Transverse colon (tissue), 4 donors: ENCODE measurements at regions not wholly inside any gene's neighbourhood (a gene's known extent, or its start where the extent isn't known, plus 50 kb on each side); places are given as distances from the start of the nearest gene placed in this dataset.

Experiments
- DNase-seq: peaks from one replicate; pipeline ENCODE4 v3.0.0-alpha.2; 2019
- H3K27ac ChIP-seq, 4 donors: fragments of 200-600 bp; sonication (generic); 2 replicates each; pipeline ENCODE4 v1.5.1; 2016 to 2018; ENCODE audit warnings: inconsistent platforms in 4 of 4
- H3K27me3 ChIP-seq: fragments of 200-600 bp; sonication (generic); 2 replicates; pipeline ENCODE4 v1.5.1; 2017; ENCODE audit warnings: inconsistent platforms
- H3K36me3 ChIP-seq, 4 donors: fragments of 200-600 bp; sonication (generic); 2 replicates each; pipeline ENCODE4 v1.5.1; 2017 to 2019; ENCODE audit warnings: inconsistent platforms in 4 of 4
- H3K4me1 ChIP-seq, 4 donors: fragments of 200-600 bp; sonication (generic); 2 replicates each; pipeline ENCODE4 v1.5.1; 2017 to 2020; ENCODE audit warnings: inconsistent platforms in 4 of 4
- H3K4me3 ChIP-seq, 4 donors: fragments of 200-600 bp; sonication (generic); 1 replicate in 1 of 4; 2 replicates in 3 of 4; pipeline versions ENCODE4 v1.5.1 to v1.6.1; 2017 to 2019; ENCODE audit warnings: inconsistent platforms in 4 of 4
- H3K9me3 ChIP-seq, 2 donors: fragments of 200-600 bp; sonication (generic); 2 replicates each; pipeline ENCODE4 v1.5.1; 2017 to 2019; ENCODE audit warnings: inconsistent platforms in 2 of 2
- EP300 ChIP-seq: sonication (generic); formaldehyde crosslinking; IDR thresholded peaks from one replicate; pipeline ENCODE4 v1.6.1; 2017; ENCODE audit warnings: antibody characterized with exemption, low read depth
- POLR2A ChIP-seq: fragments of 450-650 bp; IDR thresholded peaks from one replicate; pipeline ENCODE4 v1.6.1; 2016; ENCODE audit warnings: antibody characterized with exemption, mild to moderate bottlenecking, moderate library complexity
- POLR2AphosphoS5 ChIP-seq, 3 donors: sonication (generic); formaldehyde crosslinking; IDR thresholded peaks; one replicate each; pipeline ENCODE4 v1.6.1; 2016; ENCODE audit warnings: antibody characterized with exemption in 3 of 3
- WGBS, 2 donors: methylation state at CpG; one replicate each; pipeline ENCODE4 v1.1.5; 2018; ENCODE audit warnings: low coverage in 1 of 2; 5-methylcytosine and 5-hydroxymethylcytosine counted together
- in situ Hi-C, 4 donors: fragments of 200-750 bp; cut with MboI; loops; one replicate each; pipeline versions ENCODE4 v1.15.0 to v1.15.1; 2017; ENCODE audit warnings: low sequenced_read_pairs in 3 of 4, low pct_ligation_motif_present in 1 of 4, low pct_unique_long_range_greater_than_20kb in 1 of 4
- intact Hi-C: fragments of 100-400 bp; cut with DNase I; formaldehyde crosslinking; loops from one replicate; pipeline ENCODE4 v1.15.1; 2023; ENCODE audit warnings: low total_unique reads
- TF ChIP-seq, protein P1 (sequence below), 5 experiments: fragments of 200-600 bp in 3 of 5; fragments of 450-650 bp in 2 of 5; sonication (generic) in 3 of 5; IDR thresholded peaks; 1 replicate in 2 of 5; 2 replicates in 3 of 5; pipeline ENCODE4 v1.5.1; 2016 to 2017; ENCODE audit warnings: antibody characterized with exemption in 5 of 5, inconsistent platforms in 3 of 5, mild to moderate bottlenecking in 2 of 5, moderate library complexity in 1 of 5

DNA sequence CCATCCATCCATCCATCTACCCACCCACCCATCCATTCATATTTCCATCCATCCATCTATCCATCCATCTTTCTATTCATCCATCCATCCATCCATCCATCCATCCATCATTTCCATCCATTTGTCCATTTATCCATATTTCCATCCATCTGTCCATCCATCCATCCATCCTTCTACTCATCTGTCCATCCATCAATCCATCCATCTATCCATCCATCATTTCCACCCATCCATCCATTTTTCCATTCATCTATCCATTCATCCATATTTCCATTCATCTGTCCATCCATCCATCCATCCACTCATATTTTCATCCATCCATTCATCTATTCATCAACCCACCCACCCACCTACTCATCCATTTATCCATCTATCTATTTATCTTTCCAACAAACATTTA, 229.6 kb downstream of the TEX29 start:
- H3K4me3 ChIP-seq = no peak overlapping the region
- in situ Hi-C loops (no loop called here), intact Hi-C loops (no loop called here)
- no peaks in the 10 kb centered on the region for H3K4me1 ChIP-seq
- TF ChIP-seq EP300 (no peak), POLR2A (no peak), POLR2AphosphoS5 (IDR thresholded peaks at IDR 0.05) (no peak)
- TF ChIP-seq, protein P1, sequence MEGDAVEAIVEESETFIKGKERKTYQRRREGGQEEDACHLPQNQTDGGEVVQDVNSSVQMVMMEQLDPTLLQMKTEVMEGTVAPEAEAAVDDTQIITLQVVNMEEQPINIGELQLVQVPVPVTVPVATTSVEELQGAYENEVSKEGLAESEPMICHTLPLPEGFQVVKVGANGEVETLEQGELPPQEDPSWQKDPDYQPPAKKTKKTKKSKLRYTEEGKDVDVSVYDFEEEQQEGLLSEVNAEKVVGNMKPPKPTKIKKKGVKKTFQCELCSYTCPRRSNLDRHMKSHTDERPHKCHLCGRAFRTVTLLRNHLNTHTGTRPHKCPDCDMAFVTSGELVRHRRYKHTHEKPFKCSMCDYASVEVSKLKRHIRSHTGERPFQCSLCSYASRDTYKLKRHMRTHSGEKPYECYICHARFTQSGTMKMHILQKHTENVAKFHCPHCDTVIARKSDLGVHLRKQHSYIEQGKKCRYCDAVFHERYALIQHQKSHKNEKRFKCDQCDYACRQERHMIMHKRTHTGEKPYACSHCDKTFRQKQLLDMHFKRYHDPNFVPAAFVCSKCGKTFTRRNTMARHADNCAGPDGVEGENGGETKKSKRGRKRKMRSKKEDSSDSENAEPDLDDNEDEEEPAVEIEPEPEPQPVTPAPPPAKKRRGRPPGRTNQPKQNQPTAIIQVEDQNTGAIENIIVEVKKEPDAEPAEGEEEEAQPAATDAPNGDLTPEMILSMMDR (IDR thresholded peaks at IDR 0.05) = no peak
- peaks cover 0 to 2% of the 10 kb centered on the region in 2 donors for H3K9me3 ChIP-seq
- no peak for DNase-seq
- no peak overlapping the region for H3K27ac ChIP-seq
- no peaks in the 10 kb centered on the region for H3K36me3 ChIP-seq
- no peaks in the 10 kb centered on the region for H3K27me3 ChIP-seq

DNA sequence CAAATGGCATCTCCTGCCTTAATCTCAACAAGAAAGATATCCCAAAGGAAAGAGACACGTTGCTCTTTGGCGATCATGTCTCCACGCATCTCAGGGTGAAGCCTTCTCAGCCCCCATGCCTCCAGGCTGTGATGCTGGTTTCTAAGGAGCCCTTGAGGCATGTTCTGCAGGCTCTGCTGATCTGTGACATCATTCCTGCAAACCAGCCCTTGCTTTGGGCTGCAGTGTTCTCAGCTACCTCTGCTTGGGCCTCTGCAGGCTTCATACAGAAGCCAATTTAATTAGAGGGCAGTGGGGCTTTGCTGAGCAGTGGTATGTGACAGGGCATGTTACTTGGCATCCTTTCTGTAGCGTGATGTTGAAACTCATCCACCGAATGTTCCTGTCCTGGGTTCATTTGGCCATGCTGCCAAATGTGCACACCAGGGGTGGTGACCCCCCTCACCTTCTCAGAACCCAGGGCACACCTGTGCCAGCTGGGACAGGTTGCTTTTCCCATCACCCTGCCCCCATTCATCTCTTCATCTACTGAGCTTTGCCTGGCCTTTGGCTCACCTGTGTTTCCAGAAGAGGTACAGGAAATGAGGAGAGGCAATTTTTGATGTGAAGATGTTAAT, 230.9 kb downstream of the TEX29 start:
- H3K4me1 ChIP-seq = no peaks in the 10 kb centered on the region
- no peak overlapping the region for H3K4me3 ChIP-seq
- H3K27ac ChIP-seq = no peak overlapping the region
- H3K36me3 ChIP-seq = no peaks in the 10 kb centered on the region
- H3K27me3 ChIP-seq = no peaks in the 10 kb centered on the region
- no peak for DNase-seq
- no peaks in the 10 kb centered on the region for H3K9me3 ChIP-seq
- in situ Hi-C loops = no loop called here
- TF ChIP-seq EP300 = no peak
- TF ChIP-seq POLR2A = no peak
- TF ChIP-seq POLR2AphosphoS5 (IDR thresholded peaks at IDR 0.05) = no peak
- TF ChIP-seq, protein P1 (IDR thresholded peaks at IDR 0.05) = no peak
- intact Hi-C loops = no loop called here
- WGBS, 2 donors = 75 to 89% methylated on average over 2 to 5 of the region's 5 CpGs

DNA sequence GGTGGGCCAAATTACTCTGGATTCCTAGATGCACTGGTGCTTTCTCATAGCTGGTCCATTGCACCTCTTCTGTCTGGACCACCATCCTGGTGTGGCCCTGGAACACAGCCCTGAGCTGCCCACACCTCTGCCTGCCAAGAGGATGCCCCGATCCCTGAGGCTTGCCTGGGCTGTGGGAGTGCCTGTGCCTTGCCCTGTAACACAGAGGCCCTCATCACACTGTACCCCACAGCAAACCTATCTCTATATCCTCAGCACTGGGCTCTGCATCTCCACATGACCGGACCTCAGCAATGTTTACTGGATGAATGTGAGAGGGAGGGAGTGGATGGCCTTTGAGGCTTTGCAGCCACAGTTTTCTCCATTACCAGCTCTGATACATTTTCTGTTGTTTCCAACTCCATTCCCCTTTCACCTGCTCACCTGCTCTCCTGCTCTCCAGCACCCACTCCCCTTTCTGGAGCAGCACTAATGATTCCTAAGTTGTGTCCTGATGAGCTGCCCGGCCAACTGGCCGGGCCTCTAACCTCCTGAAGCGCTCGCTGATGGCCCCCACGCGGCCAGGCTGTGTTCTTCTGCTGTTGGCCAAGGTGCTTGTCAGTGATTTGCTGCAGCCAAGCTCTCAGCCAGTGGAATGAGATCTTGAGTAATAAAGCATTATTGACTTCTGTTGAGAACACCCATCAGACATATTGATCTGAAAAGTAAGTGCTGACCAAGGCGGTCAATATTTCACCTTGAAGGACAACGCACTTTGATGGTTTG, 232.6 kb downstream of the TEX29 start:
- WGBS, 2 donors = 84 to 88% methylated on average over 4 to 10 of the region's 10 CpGs
- H3K4me3 ChIP-seq = no peak overlapping the region
- intact Hi-C loops = no loop called here
- no peaks in the 10 kb centered on the region for H3K27me3 ChIP-seq
- DNase-seq = no peak
- in situ Hi-C loops = no loop called here
- H3K36me3 ChIP-seq = no peaks in the 10 kb centered on the region
- H3K27ac ChIP-seq = no peak overlapping the region
- no peaks in the 10 kb centered on the region for H3K9me3 ChIP-seq
- TF ChIP-seq POLR2AphosphoS5 (IDR thresholded peaks at IDR 0.05) (no peak), POLR2A (no peak), EP300 (no peak)
- TF ChIP-seq, protein P1 (IDR thresholded peaks at IDR 0.05) = no peak
- H3K4me1 ChIP-seq = no peaks in the 10 kb centered on the region

DNA sequence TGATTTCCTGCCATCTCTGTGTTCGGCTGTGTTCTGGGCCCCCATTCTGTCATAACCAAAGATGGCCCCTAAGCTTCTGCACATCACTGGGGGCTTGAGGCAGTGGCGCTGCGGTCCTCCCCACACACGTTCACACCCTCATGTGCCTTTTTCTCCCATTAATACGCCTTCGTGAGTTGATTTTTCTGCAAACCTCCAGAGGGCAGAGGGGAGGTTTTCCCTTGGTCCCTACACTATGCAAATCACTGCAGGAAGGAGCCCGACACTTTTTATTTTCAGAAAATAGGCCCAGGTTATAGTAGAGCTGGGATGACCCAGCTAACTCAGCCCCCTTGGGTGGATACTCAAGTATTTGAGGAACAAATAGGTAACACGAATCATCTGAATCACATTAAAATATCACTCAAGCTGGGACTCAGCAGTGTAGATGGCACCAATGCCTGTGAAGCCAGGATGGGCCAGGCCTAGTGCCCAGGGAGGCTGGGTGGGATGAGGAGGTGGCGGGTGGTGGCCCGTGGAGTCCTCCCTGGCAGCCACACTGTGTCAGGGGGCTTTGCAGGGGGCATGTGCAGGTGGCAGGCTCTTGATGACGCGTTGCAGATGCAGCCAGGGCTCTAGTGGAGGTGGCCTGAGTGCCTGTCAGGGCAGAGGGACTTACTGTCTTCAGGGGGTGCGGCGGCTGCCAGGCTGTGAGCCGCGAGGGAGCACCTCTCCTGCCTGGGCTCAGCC, 234.3 kb downstream of the TEX29 start:
- no peak for DNase-seq
- Histone ChIP-seq H3K9me3 (no peaks in the 10 kb centered on the region), H3K27ac (no peak overlapping the region), H3K36me3 (no peaks in the 10 kb centered on the region), H3K4me3 (no peak overlapping the region), H3K27me3 (no peaks in the 10 kb centered on the region), H3K4me1 (no peaks in the 10 kb centered on the region)
- TF ChIP-seq, protein P1 (IDR thresholded peaks at IDR 0.05) = no peak
- TF ChIP-seq EP300 (no peak), POLR2A (no peak), POLR2AphosphoS5 (IDR thresholded peaks at IDR 0.05) (no peak)
- 90% methylated on average over 4 to 16 of the region's 16 CpGs for WGBS, 2 donors
- intact Hi-C loops = no loop called here
- in situ Hi-C loops = no loop called here
